H1 (cell line): ENCODE measurements at regions not wholly inside any gene's neighbourhood (a gene's known extent, or its start where the extent isn't known, plus 50 kb on each side); places are given as distances from the start of the nearest gene placed in this dataset.

ENCODE experiments used
- CTCF ChIA-PET: fragments of 300-600 bp; sonication (Branson Sonifier 250); formaldehyde crosslinking; loops from one replicate; lab custom pipeline; 2021; ENCODE audit not compliant: partially characterized antibody; lab: Charles Lee
- POLR2A ChIA-PET: fragments of 300-600 bp; sonication (Branson Sonifier 250); formaldehyde crosslinking; loops from one replicate; lab custom pipeline; 2021; ENCODE audit warnings: inconsistent platforms; ENCODE audit not compliant: partially characterized antibody; lab: Charles Lee
- DNase-seq, 2 experiments: peaks; one replicate each; pipeline versions ENCODE4 v3.0.0 to v3.0.0-alpha.2; 2010 to 2022; ENCODE audit warnings: low spot score in 2 of 2, low read depth in 1 of 2, mixed read lengths in 1 of 2
- FAIRE-seq: peaks from 2 replicates; lab custom pipeline; 2011; peaks lifted over from hg19 to GRCh38; lab: Jason Lieb, UNC
- H2AFZ ChIP-seq: 2 replicates; pipeline ENCODE4 v1.8.1; 2012; ENCODE audit warnings: low read length, inconsistent platforms
- H2AK5ac ChIP-seq: 2 replicates; pipeline ENCODE4 v1.6.1; 2013; ENCODE audit warnings: low read depth, low read length
- H2BK120ac ChIP-seq: replicated peaks from 2 replicates; pipeline ENCODE3; 2013; ENCODE audit warnings: low read depth, low read length, inconsistent platforms
- H2BK12ac ChIP-seq: 2 replicates; pipeline ENCODE4 v1.6.1; 2013; ENCODE audit warnings: low read depth, low read length
- H2BK15ac ChIP-seq: 2 replicates; pipeline ENCODE4 v1.6.1; 2013; ENCODE audit warnings: low read length
- H2BK20ac ChIP-seq: 2 replicates; pipeline ENCODE4 v1.6.1; 2013; ENCODE audit warnings: low read length
- H2BK5ac ChIP-seq: 2 replicates; pipeline ENCODE4 v1.6.1; 2013; ENCODE audit warnings: low read depth, low read length
- H3K14ac ChIP-seq: 2 replicates; pipeline ENCODE4 v1.6.1; 2013; ENCODE audit warnings: inconsistent platforms; ENCODE audit not compliant: insufficient read length
- H3K18ac ChIP-seq: 2 replicates; pipeline ENCODE4 v1.6.1; 2013; ENCODE audit warnings: low read length; ENCODE audit errors: extremely low read depth
- H3K23ac ChIP-seq: 2 replicates; pipeline ENCODE4 v1.6.1; 2013; ENCODE audit warnings: inconsistent platforms; ENCODE audit not compliant: insufficient read length
- H3K23me2 ChIP-seq: 2 replicates; pipeline ENCODE4 v1.6.1; 2013; ENCODE audit warnings: low read depth, low read length
- H3K27ac ChIP-seq: 2 replicates; pipeline ENCODE4 v1.6.1; 2011; ENCODE audit warnings: low read depth, low read length, inconsistent platforms
- H3K27me3 ChIP-seq, 4 experiments: replicated peaks in 1 of 4; 1 replicate in 1 of 4; 2 replicates in 3 of 4; pipeline versions ENCODE4 v1.6.1 to v1.8.1; 2011 to 2013; ENCODE audit warnings: low read length in 3 of 4, mild to moderate bottlenecking in 3 of 4, inconsistent platforms in 2 of 4, mixed read lengths in 2 of 4, moderate library complexity in 1 of 4; ENCODE audit not compliant: control insufficient read depth in 3 of 4, insufficient read depth in 3 of 4; ENCODE audit errors: extremely low read depth in 1 of 4
- H3K36me3 ChIP-seq, 4 experiments: 2 replicates each; pipeline versions ENCODE4 v1.6.1 to v1.8.1; 2011 to 2013; ENCODE audit warnings: mild to moderate bottlenecking in 4 of 4, low read length in 3 of 4, moderate library complexity in 2 of 4, control low read depth in 1 of 4, inconsistent platforms in 1 of 4; ENCODE audit not compliant: insufficient read depth in 4 of 4, control insufficient read depth in 2 of 4
- H3K4ac ChIP-seq: replicated peaks from 2 replicates; pipeline ENCODE3; 2013; ENCODE audit warnings: low read length, low read depth, mixed read lengths, inconsistent platforms; ENCODE audit not compliant: insufficient read length
- H3K4me1 ChIP-seq, 4 experiments: replicated peaks in 1 of 4; 1 replicate in 1 of 4; 2 replicates in 3 of 4; pipeline versions ENCODE4 v1.6.1 to v1.8.1; 2011 to 2013; ENCODE audit warnings: low read length in 3 of 4, inconsistent platforms in 2 of 4, mixed read lengths in 1 of 4; ENCODE audit not compliant: insufficient read depth in 4 of 4, control insufficient read depth in 3 of 4
- H3K4me2 ChIP-seq, 2 experiments: 2 replicates each; pipeline versions ENCODE4 v1.6.1 to v1.8.1; 2011 to 2013; ENCODE audit warnings: low read depth in 2 of 2, low read length in 2 of 2, control low read depth in 1 of 2, inconsistent platforms in 1 of 2, mild to moderate bottlenecking in 1 of 2; ENCODE audit not compliant: insufficient read depth in 1 of 2
- H3K4me3 ChIP-seq, 4 experiments: fragments of 200-600, 300-600 bp in 1 of 4; sonication (generic), shearing (Covaris generic), sonication (Bioruptor Twin) in 1 of 4; 2 replicates each; pipeline versions ENCODE4 v1.5.1 to v1.8.1; 2011 to 2016; ENCODE audit warnings: low read length in 4 of 4, low read depth in 3 of 4, control low read depth in 2 of 4, inconsistent platforms in 2 of 4, mild to moderate bottlenecking in 2 of 4, mixed read lengths in 1 of 4, moderate library complexity in 1 of 4; ENCODE audit not compliant: insufficient read depth in 2 of 4; ENCODE audit errors: extremely low read depth in 1 of 4
- H3K56ac ChIP-seq: replicated peaks from 2 replicates; pipeline ENCODE3; 2013; ENCODE audit warnings: low read depth, mild to moderate bottlenecking, mixed read lengths, low read length, inconsistent platforms; ENCODE audit not compliant: insufficient read length
- H3K79me1 ChIP-seq: 2 replicates; pipeline ENCODE4 v1.6.1; 2013; ENCODE audit warnings: low read depth, low read length, control low read depth
- H3K79me2 ChIP-seq, 2 experiments: 2 replicates each; pipeline versions ENCODE4 v1.6.1 to v1.8.1; 2012 to 2013; ENCODE audit warnings: low read length in 2 of 2, mild to moderate bottlenecking in 2 of 2, inconsistent platforms in 1 of 2; ENCODE audit not compliant: insufficient read depth in 2 of 2, control insufficient read depth in 1 of 2
- H3K9ac ChIP-seq, 4 experiments: replicated peaks in 1 of 4; 1 replicate in 1 of 4; 2 replicates in 3 of 4; pipeline versions ENCODE4 v1.6.1 to v1.8.1; 2011 to 2013; ENCODE audit warnings: low read depth in 3 of 4, low read length in 3 of 4, control low read depth in 2 of 4, mild to moderate bottlenecking in 2 of 4, moderate library complexity in 2 of 4, inconsistent platforms in 1 of 4; ENCODE audit errors: extremely low read depth in 1 of 4
- H3K9me3 ChIP-seq, 2 experiments: 2 replicates each; pipeline versions ENCODE4 v1.6.1 to v1.8.1; 2012 to 2013; ENCODE audit warnings: mild to moderate bottlenecking in 2 of 2, moderate library complexity in 2 of 2, control low read depth in 1 of 2, inconsistent platforms in 1 of 2, low read depth in 1 of 2, low read length in 1 of 2, mixed read lengths in 1 of 2; ENCODE audit not compliant: insufficient read depth in 2 of 2
- H4K20me1 ChIP-seq, 2 experiments: replicated peaks in 1 of 2; 2 replicates each; pipeline versions ENCODE3 to v1.8.1; 2011 to 2013; ENCODE audit warnings: inconsistent platforms in 2 of 2, low read length in 2 of 2, mild to moderate bottlenecking in 1 of 2; ENCODE audit not compliant: insufficient read depth in 2 of 2, control insufficient read depth in 1 of 2
- H4K5ac ChIP-seq: 2 replicates; pipeline ENCODE4 v1.6.1; 2013; ENCODE audit warnings: low read length, low read depth, mixed read lengths, inconsistent platforms; ENCODE audit not compliant: insufficient read length
- H4K8ac ChIP-seq: 2 replicates; pipeline ENCODE4 v1.8.0; 2013; ENCODE audit warnings: mild to moderate bottlenecking, moderate library complexity, low read length, inconsistent platforms; ENCODE audit not compliant: insufficient read depth; ENCODE audit errors: extremely low read depth
- H4K91ac ChIP-seq: replicated peaks from 2 replicates; pipeline ENCODE3; 2013; ENCODE audit warnings: low read length, mixed read lengths, inconsistent platforms; ENCODE audit not compliant: insufficient read length
- ATF3 ChIP-seq: IDR thresholded peaks from 2 replicates; pipeline ENCODE4 v1.6.1; 2011; ENCODE audit warnings: low read depth, mild to moderate bottlenecking, low read length; ENCODE audit not compliant: insufficient read depth
- CTBP2 ChIP-seq: IDR thresholded peaks from 2 replicates; pipeline ENCODE4 v1.7.0; 2011; ENCODE audit warnings: borderline replicate concordance, mild to moderate bottlenecking, moderate library complexity, mixed read lengths, low read length; ENCODE audit not compliant: insufficient read depth, insufficient read length
- E2F6 ChIP-seq: IDR thresholded peaks from 2 replicates; pipeline ENCODE4 v1.6.1; 2012; ENCODE audit warnings: inconsistent platforms
- KDM1A ChIP-seq: fragments of 200-600, 300-600 bp; sonication (generic); IDR thresholded peaks from 2 replicates; pipeline ENCODE4 v1.7.1; 2016; ENCODE audit warnings: mild to moderate bottlenecking, low read length, borderline replicate concordance
- NRF1 ChIP-seq: IDR thresholded peaks from 2 replicates; pipeline ENCODE4 v1.6.1; 2011; ENCODE audit warnings: mild to moderate bottlenecking, low read depth, low read length, improper control_type of control experiment
- PHF8 ChIP-seq: fragments of 200-600 bp; sonication (generic); conservative IDR thresholded peaks from 2 replicates; pipeline ENCODE4 v1.7.1; 2012; ENCODE audit warnings: low read depth, mild to moderate bottlenecking, inconsistent platforms, low read length, moderate library complexity
- POLR2A ChIP-seq, 2 experiments: IDR thresholded peaks; 1 replicate in 1 of 2; 2 replicates in 1 of 2; pipeline ENCODE4 v1.6.1; 2011; ENCODE audit warnings: low read depth in 2 of 2, low read length in 2 of 2, mild to moderate bottlenecking in 2 of 2; ENCODE audit errors: control extremely low read depth in 1 of 2
- SIN3A ChIP-seq, 2 experiments: IDR thresholded peaks in 1 of 2; conservative IDR thresholded peaks in 1 of 2; 2 replicates each; pipeline ENCODE4 v1.6.1; 2011 to 2012; ENCODE audit warnings: low read length in 2 of 2, improper control_type of control experiment in 1 of 2, low read depth in 1 of 2, mild to moderate bottlenecking in 1 of 2
- SIX5 ChIP-seq: IDR thresholded peaks from 2 replicates; pipeline ENCODE4 v1.6.1; 2011; ENCODE audit warnings: mild to moderate bottlenecking, low read depth, low read length
- SRF ChIP-seq: IDR thresholded peaks from 2 replicates; pipeline ENCODE4 v1.6.1; 2011; ENCODE audit warnings: mild to moderate bottlenecking, low read depth, low read length, moderate library complexity
- SUZ12 ChIP-seq: fragments of 200-600 bp; sonication (generic); IDR thresholded peaks from 2 replicates; pipeline ENCODE4 v1.6.1; 2012; ENCODE audit warnings: mild to moderate bottlenecking, inconsistent platforms, low read length, moderate library complexity, mixed read lengths
- TEAD4 ChIP-seq: IDR thresholded peaks from 2 replicates; pipeline ENCODE4 v1.6.1; 2012; ENCODE audit warnings: low read depth, low read length, inconsistent platforms, mixed read lengths
- USF2 ChIP-seq: IDR thresholded peaks from 2 replicates; pipeline ENCODE4 v1.6.1; 2011; ENCODE audit warnings: low read length, improper control_type of control experiment
- WGBS, 2 experiments: shearing (Covaris generic) in 1 of 2; methylation state at CpG; one replicate each; pipeline versions ENCODE4 v1.1.6 to v1.1.7; 2013 to 2015; ENCODE audit warnings: low lambda C conversion rate in 2 of 2, mixed read lengths in 2 of 2, inconsistent platforms in 1 of 2, low coverage in 1 of 2, missing lambda C conversion rate in 1 of 2; ENCODE audit not compliant: insufficient replicate concordance in 2 of 2, insufficient coverage in 1 of 2, insufficient read length in 1 of 2; ENCODE audit errors: extremely low coverage in 1 of 2, missing lambda C conversion rate in 1 of 2; 5-methylcytosine and 5-hydroxymethylcytosine counted together

GRCh38 chr14:82667501-82667900 is 1133.8 kb upstream of the SEL1L start:
- H3K9me3 ChIP-seq = no peaks in the 10 kb centered on the region
- H3K23ac ChIP-seq = no peak overlapping the region
- H3K9ac ChIP-seq = no peak overlapping the region
- no peak overlapping the region for H3K4me3 ChIP-seq
- H3K4me2 ChIP-seq = no peak overlapping the region
- no peak overlapping the region for H2BK12ac ChIP-seq
- no peak overlapping the region for H4K5ac ChIP-seq
- no peaks in the 10 kb centered on the region for H3K79me2 ChIP-seq
- no peak overlapping the region for H2BK120ac ChIP-seq
- H3K56ac ChIP-seq = no peak overlapping the region
- FAIRE-seq = no peak
- no peak overlapping the region for H3K27ac ChIP-seq
- no peak overlapping the region for H2AFZ ChIP-seq
- no peak overlapping the region for H4K8ac ChIP-seq
- 71% methylated on average over 4 of the region's 4 CpGs; no CpG with 5 or more reads in 1 of the 2 experiments for WGBS, 2 experiments
- DNase-seq = no peak
- H2BK5ac ChIP-seq = no peak overlapping the region
- no peaks in the 10 kb centered on the region for H3K36me3 ChIP-seq
- no peaks in the 10 kb centered on the region for H3K4me1 ChIP-seq
- no peak overlapping the region for H3K14ac ChIP-seq
- no peak overlapping the region for H2BK20ac ChIP-seq
- H3K4ac ChIP-seq = no peak overlapping the region
- H4K91ac ChIP-seq = no peak overlapping the region
- H3K79me1 ChIP-seq = no peaks in the 10 kb centered on the region
- POLR2A ChIA-PET = no interaction called here
- no peak overlapping the region for H2BK15ac ChIP-seq
- H3K23me2 ChIP-seq = no peaks in the 10 kb centered on the region
- no peak overlapping the region for H3K18ac ChIP-seq
- H4K20me1 ChIP-seq = no peaks in the 10 kb centered on the region
- no peak overlapping the region for H2AK5ac ChIP-seq
- CTCF ChIA-PET = no interaction called here
- H3K27me3 ChIP-seq = no peaks in the 10 kb centered on the region
- no peak for TF ChIP-seq E2F6
- no peak for TF ChIP-seq SIX5
- no peak for TF ChIP-seq CTBP2
- TF ChIP-seq SIN3A (conservative IDR thresholded peaks at IDR 0.05 in 1 of 2, IDR thresholded peaks at IDR 0.05 in 1 of 2; ENCODE audit: low read depth in 1 of 2, low read length in 2 of 2) = no peak
- TF ChIP-seq USF2 = no peak
- no peak for TF ChIP-seq KDM1A
- no peak for TF ChIP-seq NRF1
- TF ChIP-seq SUZ12 = no peak
- TF ChIP-seq SRF = no peak
- TF ChIP-seq TEAD4 = no peak
- no peak for TF ChIP-seq ATF3
- no peak for TF ChIP-seq PHF8
- TF ChIP-seq POLR2A (IDR thresholded peaks at IDR 0.05; ENCODE audit: control extremely low read depth in 1 of 2, low read depth in 2 of 2, low read length in 2 of 2) = no peak
